ENCODE measurements at regions not wholly inside any gene's neighbourhood (a gene's known extent, or its start where the extent isn't known, plus 50 kb on each side); places are given as distances from the start of the nearest gene placed in this dataset.

- Histone ChIP-seq H3K18ac (ENCODE audit: low read length) (no peak overlapping the region), H2BK5ac (ENCODE audit: low read length) (no peak overlapping the region), H3K4me1 (ENCODE audit: control insufficient read depth in 2 of 2, insufficient read depth in 1 of 2, low read depth in 1 of 2, low read length in 2 of 2) (no peaks in the 10 kb centered on the region), H2AK5ac (ENCODE audit: low read depth, low read length) (no peak overlapping the region), H3K23ac (ENCODE audit: low read depth, low read length, poor library complexity) (no peak overlapping the region), H3K27me3 (ENCODE audit: control insufficient read depth in 3 of 3, insufficient read depth in 3 of 3, low read depth in 1 of 3, low read length in 3 of 3) (peaks cover 0 to 11% (median 0%) of the 10 kb centered on the region in 3 experiments), H2BK15ac (ENCODE audit: low read length) (no peak overlapping the region), H3K27ac (replicated peaks; ENCODE audit: low read length) (no peak overlapping the region), H3K4ac (ENCODE audit: low read length) (no peak overlapping the region), H4K91ac (ENCODE audit: low read depth, low read length, poor library complexity) (no peak overlapping the region), H2AFZ (ENCODE audit: low read length) (no peak overlapping the region), H2BK120ac (ENCODE audit: low read depth, low read length) (no peak overlapping the region), H3K9ac (ENCODE audit: low read depth, low read length, poor library complexity) (no peak overlapping the region), H3K9me3 (replicated peaks in 1 of 2; ENCODE audit: control insufficient read depth in 2 of 2, insufficient read depth in 1 of 2, low read depth in 1 of 2, low read length in 2 of 2) (no peaks in the 10 kb centered on the region), H3K79me1 (ENCODE audit: low read depth, low read length) (no peaks in the 10 kb centered on the region), H3K14ac (ENCODE audit: low read length) (no peak overlapping the region), H4K8ac (ENCODE audit: low read depth, low read length) (no peak overlapping the region), H2BK12ac (ENCODE audit: low read length) (no peak overlapping the region), H3K4me2 (ENCODE audit: insufficient read depth, low read length, poor library complexity, severe bottlenecking) (no peak overlapping the region), H3K4me3 (ENCODE audit: low read length in 2 of 2) (no peak overlapping the region), H3K36me3 (replicated peaks in 1 of 2; ENCODE audit: control insufficient read depth in 2 of 2, insufficient read depth in 2 of 2, low read length in 2 of 2) (no peaks in the 10 kb centered on the region)
- WGBS, 2 donors (ENCODE audit: extremely low coverage in 2 of 2, insufficient read length in 2 of 2, insufficient replicate concordance in 1 of 2), result no CpG with 5 or more reads among the region's 7 CpGs
- DNase-seq (ENCODE audit: low spot score), result no peak
Observed at GRCh38 chr9:89779405-89780203, 174.8 kb downstream of the GADD45G start.

GRCh38 chr9:89780959-89781358 is 176.1 kb downstream of the GADD45G start:
- DNase-seq (ENCODE audit: low spot score), result no peak
- no peak overlapping the region for H2AK5ac ChIP-seq (ENCODE audit: low read depth, low read length)
- H2BK15ac ChIP-seq (ENCODE audit: low read length), result no peak overlapping the region
- H2BK120ac ChIP-seq (ENCODE audit: low read depth, low read length), result no peak overlapping the region
- H3K9me3 ChIP-seq (replicated peaks in 1 of 2; ENCODE audit: control insufficient read depth in 2 of 2, insufficient read depth in 1 of 2, low read depth in 1 of 2, low read length in 2 of 2), result no peaks in the 10 kb centered on the region
- no CpG with 5 or more reads among the region's 4 CpGs for WGBS, 2 donors (ENCODE audit: extremely low coverage in 2 of 2, insufficient read length in 2 of 2, insufficient replicate concordance in 1 of 2)
- no peak overlapping the region for H2BK12ac ChIP-seq (ENCODE audit: low read length)
- H2AFZ ChIP-seq (ENCODE audit: low read length), result no peak overlapping the region
- H4K8ac ChIP-seq (ENCODE audit: low read depth, low read length), result no peak overlapping the region
- H3K4me3 ChIP-seq (ENCODE audit: low read length in 2 of 2), result no peak overlapping the region
- H3K4me1 ChIP-seq (ENCODE audit: control insufficient read depth in 2 of 2, insufficient read depth in 1 of 2, low read depth in 1 of 2, low read length in 2 of 2), result no peaks in the 10 kb centered on the region
- H3K4me2 ChIP-seq (ENCODE audit: insufficient read depth, low read length, poor library complexity, severe bottlenecking), result no peak overlapping the region
- H3K9ac ChIP-seq (ENCODE audit: low read depth, low read length, poor library complexity), result no peak overlapping the region
- no peak overlapping the region for H4K91ac ChIP-seq (ENCODE audit: low read depth, low read length, poor library complexity)
- no peak overlapping the region for H3K27ac ChIP-seq (replicated peaks; ENCODE audit: low read length)
- H3K4ac ChIP-seq (ENCODE audit: low read length), result no peak overlapping the region
- peaks cover 0 to 11% (median 0%) of the 10 kb centered on the region in 3 experiments for H3K27me3 ChIP-seq (ENCODE audit: control insufficient read depth in 3 of 3, insufficient read depth in 3 of 3, low read depth in 1 of 3, low read length in 3 of 3)
- no peak overlapping the region for H2BK5ac ChIP-seq (ENCODE audit: low read length)
- H3K23ac ChIP-seq (ENCODE audit: low read depth, low read length, poor library complexity), result no peak overlapping the region
- H3K18ac ChIP-seq (ENCODE audit: low read length), result no peak overlapping the region
- H3K79me1 ChIP-seq (ENCODE audit: low read depth, low read length), result no peaks in the 10 kb centered on the region
- no peak overlapping the region for H3K14ac ChIP-seq (ENCODE audit: low read length)
- no peaks in the 10 kb centered on the region for H3K36me3 ChIP-seq (replicated peaks in 1 of 2; ENCODE audit: control insufficient read depth in 2 of 2, insufficient read depth in 2 of 2, low read length in 2 of 2)

GRCh38 chr9:89781838-89782540 is 177.2 kb downstream of the GADD45G start:
- Histone ChIP-seq H2BK15ac (ENCODE audit: low read length) (no peak overlapping the region), H2AFZ (ENCODE audit: low read length) (no peak overlapping the region), H3K4ac (ENCODE audit: low read length) (no peak overlapping the region), H2AK5ac (ENCODE audit: low read depth, low read length) (no peak overlapping the region), H2BK5ac (ENCODE audit: low read length) (no peak overlapping the region), H3K36me3 (replicated peaks in 1 of 2; ENCODE audit: control insufficient read depth in 2 of 2, insufficient read depth in 2 of 2, low read length in 2 of 2) (no peaks in the 10 kb centered on the region), H3K9ac (ENCODE audit: low read depth, low read length, poor library complexity) (no peak overlapping the region), H3K4me3 (ENCODE audit: low read length in 2 of 2) (no peak overlapping the region), H2BK120ac (ENCODE audit: low read depth, low read length) (no peak overlapping the region), H3K79me1 (ENCODE audit: low read depth, low read length) (no peaks in the 10 kb centered on the region), H4K8ac (ENCODE audit: low read depth, low read length) (no peak overlapping the region), H3K27ac (replicated peaks; ENCODE audit: low read length) (no peak overlapping the region), H3K4me1 (ENCODE audit: control insufficient read depth in 2 of 2, insufficient read depth in 1 of 2, low read depth in 1 of 2, low read length in 2 of 2) (no peaks in the 10 kb centered on the region), H2BK12ac (ENCODE audit: low read length) (no peak overlapping the region), H3K14ac (ENCODE audit: low read length) (no peak overlapping the region), H3K9me3 (replicated peaks in 1 of 2; ENCODE audit: control insufficient read depth in 2 of 2, insufficient read depth in 1 of 2, low read depth in 1 of 2, low read length in 2 of 2) (no peaks in the 10 kb centered on the region), H4K91ac (ENCODE audit: low read depth, low read length, poor library complexity) (no peak overlapping the region), H3K23ac (ENCODE audit: low read depth, low read length, poor library complexity) (no peak overlapping the region), H3K18ac (ENCODE audit: low read length) (no peak overlapping the region), H3K4me2 (ENCODE audit: insufficient read depth, low read length, poor library complexity, severe bottlenecking) (no peak overlapping the region), H3K27me3 (ENCODE audit: control insufficient read depth in 3 of 3, insufficient read depth in 3 of 3, low read depth in 1 of 3, low read length in 3 of 3) (peaks cover 0 to 11% (median 0%) of the 10 kb centered on the region in 3 experiments)
- no CpG with 5 or more reads among the region's 5 CpGs for WGBS, 2 donors (ENCODE audit: extremely low coverage in 2 of 2, insufficient read length in 2 of 2, insufficient replicate concordance in 1 of 2)
- DNase-seq (ENCODE audit: low spot score), result no peak

GRCh38 chr9:89786655-89787054 is 181.8 kb downstream of the GADD45G start:
- Histone ChIP-seq H4K91ac (ENCODE audit: low read depth, low read length, poor library complexity) (no peak overlapping the region), H2AK5ac (ENCODE audit: low read depth, low read length) (no peak overlapping the region), H2AFZ (ENCODE audit: low read length) (no peak overlapping the region), H3K79me1 (ENCODE audit: low read depth, low read length) (no peaks in the 10 kb centered on the region), H3K23ac (ENCODE audit: low read depth, low read length, poor library complexity) (no peak overlapping the region), H2BK5ac (ENCODE audit: low read length) (no peak overlapping the region), H3K9me3 (replicated peaks in 1 of 2; ENCODE audit: control insufficient read depth in 2 of 2, insufficient read depth in 1 of 2, low read depth in 1 of 2, low read length in 2 of 2) (no peaks in the 10 kb centered on the region), H3K14ac (ENCODE audit: low read length) (no peak overlapping the region), H3K4me1 (ENCODE audit: control insufficient read depth in 2 of 2, insufficient read depth in 1 of 2, low read depth in 1 of 2, low read length in 2 of 2) (peaks cover 0 to 3% of the 10 kb centered on the region in 2 donors), H3K4me2 (ENCODE audit: insufficient read depth, low read length, poor library complexity, severe bottlenecking) (no peak overlapping the region), H4K8ac (ENCODE audit: low read depth, low read length) (no peak overlapping the region), H3K9ac (ENCODE audit: low read depth, low read length, poor library complexity) (no peak overlapping the region), H3K18ac (ENCODE audit: low read length) (no peak overlapping the region), H3K27me3 (ENCODE audit: control insufficient read depth in 3 of 3, insufficient read depth in 3 of 3, low read depth in 1 of 3, low read length in 3 of 3) (peaks cover 0 to 8% (median 0%) of the 10 kb centered on the region in 3 experiments), H3K36me3 (replicated peaks in 1 of 2; ENCODE audit: control insufficient read depth in 2 of 2, insufficient read depth in 2 of 2, low read length in 2 of 2) (no peaks in the 10 kb centered on the region), H2BK15ac (ENCODE audit: low read length) (no peak overlapping the region), H2BK120ac (ENCODE audit: low read depth, low read length) (no peak overlapping the region), H3K27ac (replicated peaks; ENCODE audit: low read length) (no peak overlapping the region), H3K4me3 (ENCODE audit: low read length in 2 of 2) (no peak overlapping the region), H2BK12ac (ENCODE audit: low read length) (no peak overlapping the region), H3K4ac (ENCODE audit: low read length) (no peak overlapping the region)
- no CpG with 5 or more reads among the region's 1 CpG for WGBS, 2 donors (ENCODE audit: extremely low coverage in 2 of 2, insufficient read length in 2 of 2, insufficient replicate concordance in 1 of 2)
- no peak for DNase-seq (ENCODE audit: low spot score)

Data from neuronal stem cell (in vitro differentiated cells).